ENCODE measurements at regions not wholly inside any gene's neighbourhood (a gene's known extent, or its start where the extent isn't known, plus 50 kb on each side); places are given as distances from the start of the nearest gene placed in this dataset.

DNA sequence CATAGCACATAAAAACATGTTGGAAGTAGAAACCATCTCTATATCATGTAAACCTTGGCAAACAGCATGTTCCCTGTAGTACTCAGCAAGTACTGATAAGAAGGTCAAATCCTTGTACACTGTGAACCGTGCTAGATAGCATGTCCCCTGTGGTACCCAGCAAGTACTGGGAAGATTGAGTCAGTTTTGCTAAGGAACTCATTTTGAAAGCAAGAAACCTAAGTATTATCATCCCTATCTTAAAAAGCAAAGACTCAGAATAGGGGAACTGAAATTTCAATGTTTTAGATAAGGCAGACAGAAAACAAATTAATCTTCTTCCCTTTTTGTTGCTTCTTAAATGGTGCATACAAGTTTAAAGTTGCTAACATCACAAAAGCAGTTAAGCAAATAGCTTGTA is 180.2 kb downstream of the RBM46 start:
- Histone ChIP-seq H3K27ac (no peak overlapping the region), H3K4me1 (no peaks in the 10 kb centered on the region), H3K4me3 (no peak overlapping the region), H3K9me3 (no peaks in the 10 kb centered on the region), H3K36me3 (no peaks in the 10 kb centered on the region), H3K27me3 (no peaks in the 10 kb centered on the region)
- WGBS, 2 donors (ENCODE audit: low coverage in 1 of 2), result 42 to 51% methylated on average over 1 of the region's 1 CpG
- no peak for DNase-seq
- TF ChIP-seq POLR2A (IDR thresholded peaks at IDR 0.05), result no peak
- intact Hi-C loops (cut with DNase I; ENCODE audit: low total_unique reads), result no loop called here
- in situ Hi-C loops (cut with MboI; ENCODE audit: low pct_ligation_motif_present in 1 of 4, low pct_unique_long_range_greater_than_20kb in 1 of 4, low sequenced_read_pairs in 3 of 4), result no loop called here

DNA sequence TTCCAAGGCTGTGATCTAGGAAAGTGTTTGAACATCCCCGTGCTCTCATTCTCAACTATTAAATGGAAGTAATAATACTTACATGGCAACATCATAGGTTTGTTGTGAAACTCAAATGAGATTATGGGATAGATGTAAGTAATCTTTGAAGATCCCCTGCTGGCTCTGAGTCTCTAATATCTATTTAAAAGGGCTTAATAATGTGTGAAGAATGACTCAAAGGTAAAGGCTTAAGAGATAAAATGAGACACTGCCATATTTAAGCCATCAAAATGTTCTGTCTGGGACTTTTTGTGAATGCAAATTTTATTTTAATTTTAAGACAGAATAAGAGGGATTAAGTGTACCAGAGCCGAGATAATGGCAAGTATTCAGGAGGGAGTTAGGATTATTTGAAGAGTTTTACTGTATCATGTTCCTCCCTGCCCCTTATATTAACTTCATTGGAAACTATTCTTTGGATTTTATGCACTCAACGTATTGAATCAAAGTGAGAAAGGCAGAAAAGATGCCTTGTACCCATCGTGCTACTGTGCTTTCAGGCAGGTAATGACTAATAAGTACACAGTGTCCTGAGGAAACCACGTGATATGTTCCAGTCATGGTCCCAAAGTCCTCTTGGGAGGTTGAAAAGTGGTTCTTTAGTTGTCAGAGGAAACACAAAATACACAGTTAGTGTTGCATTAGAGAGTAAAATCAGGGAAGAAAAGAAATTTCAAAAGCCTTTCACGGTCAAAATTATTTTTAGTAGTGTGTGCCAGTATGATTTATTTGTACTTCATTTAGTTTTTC is 192.4 kb downstream of the RBM46 start:
- no peaks in the 10 kb centered on the region for H3K27me3 ChIP-seq
- no peak for DNase-seq
- H3K27ac ChIP-seq, result no peak overlapping the region
- TF ChIP-seq EP300 (IDR thresholded peaks at IDR 0.05; ENCODE audit: low read depth) (no peak), POLR2A (IDR thresholded peaks at IDR 0.05) (no peak), POLR2AphosphoS5 (IDR thresholded peaks at IDR 0.05) (no peak), CTCF (IDR thresholded peaks at IDR 0.05) (no peak)
- H3K36me3 ChIP-seq, result no peaks in the 10 kb centered on the region
- H3K4me3 ChIP-seq, result no peak overlapping the region
- no peaks in the 10 kb centered on the region for H3K9me3 ChIP-seq
- 53 to 59% methylated on average over 6 of the region's 6 CpGs for WGBS, 2 donors (ENCODE audit: low coverage in 1 of 2)
- intact Hi-C loops (cut with DNase I; ENCODE audit: low total_unique reads), result no loop called here
- no peaks in the 10 kb centered on the region for H3K4me1 ChIP-seq
- in situ Hi-C loops (cut with MboI; ENCODE audit: low pct_ligation_motif_present in 1 of 4, low pct_unique_long_range_greater_than_20kb in 1 of 4, low sequenced_read_pairs in 3 of 4), result no loop called here

DNA sequence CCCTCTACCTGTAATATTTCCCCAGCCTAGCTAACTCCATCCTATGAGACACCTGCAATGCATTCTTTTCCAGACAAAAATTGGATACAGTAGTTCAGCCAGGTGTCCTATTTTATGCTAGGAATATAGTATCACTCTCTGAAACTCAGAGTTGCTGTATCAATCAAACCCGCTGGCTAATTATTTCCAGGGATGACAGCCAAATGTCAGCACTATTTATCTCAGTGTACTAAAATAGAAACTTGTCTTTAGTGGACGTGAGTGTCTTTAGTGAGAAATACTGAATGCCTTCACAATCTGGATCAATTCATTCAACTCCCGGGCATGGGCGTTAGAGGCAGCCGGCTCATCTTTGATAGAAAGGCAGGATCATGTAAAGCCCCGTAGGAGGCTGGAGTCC is 196.2 kb downstream of the RBM46 start:
- no peak overlapping the region for H3K4me3 ChIP-seq
- intact Hi-C loops (cut with DNase I; ENCODE audit: low total_unique reads), result no loop called here
- no peak overlapping the region for H3K27ac ChIP-seq
- H3K9me3 ChIP-seq, result no peaks in the 10 kb centered on the region
- no peak for DNase-seq
- H3K36me3 ChIP-seq, result no peaks in the 10 kb centered on the region
- no peaks in the 10 kb centered on the region for H3K4me1 ChIP-seq
- 73 to 79% methylated on average over 3 to 6 of the region's 6 CpGs for WGBS, 2 donors (ENCODE audit: low coverage in 1 of 2)
- in situ Hi-C loops (cut with MboI; ENCODE audit: low pct_ligation_motif_present in 1 of 4, low pct_unique_long_range_greater_than_20kb in 1 of 4, low sequenced_read_pairs in 3 of 4), result loop anchor here in 3 of 4 donors (25.0 kb wide), 1 partner anchor 385 kb away; no protein-coding TSS in a partner anchor
- H3K27me3 ChIP-seq, result no peaks in the 10 kb centered on the region
- TF ChIP-seq CTCF (IDR thresholded peaks at IDR 0.05), result no peak
- no peak for TF ChIP-seq EP300 (IDR thresholded peaks at IDR 0.05; ENCODE audit: low read depth)
- no peak for TF ChIP-seq POLR2A (IDR thresholded peaks at IDR 0.05)
- no peak for TF ChIP-seq POLR2AphosphoS5 (IDR thresholded peaks at IDR 0.05)

- no peak overlapping the region for H3K4me3 ChIP-seq
- no peaks in the 10 kb centered on the region for H3K36me3 ChIP-seq
- intact Hi-C loops (cut with DNase I; ENCODE audit: low total_unique reads) (no loop called here), in situ Hi-C loops (cut with MboI; ENCODE audit: low pct_ligation_motif_present in 1 of 4, low pct_unique_long_range_greater_than_20kb in 1 of 4, low sequenced_read_pairs in 3 of 4) (loop anchor here in 3 of 4 donors (25.0 kb wide), 1 partner anchor 380 kb away; no protein-coding TSS in a partner anchor)
- no peak overlapping the region for H3K27ac ChIP-seq
- H3K27me3 ChIP-seq, result no peaks in the 10 kb centered on the region
- DNase-seq, result peak; percentile 56
- TF ChIP-seq EP300 (IDR thresholded peaks at IDR 0.05; ENCODE audit: low read depth) (no peak), CTCF (IDR thresholded peaks at IDR 0.05) (peak; percentile 49 to 58 (median 54)), POLR2A (IDR thresholded peaks at IDR 0.05) (no peak), POLR2AphosphoS5 (IDR thresholded peaks at IDR 0.05) (no peak)
- 25 to 27% methylated on average over 6 to 10 of the region's 10 CpGs for WGBS, 2 donors (ENCODE audit: low coverage in 1 of 2)
- H3K9me3 ChIP-seq, result no peaks in the 10 kb centered on the region
- no peaks in the 10 kb centered on the region for H3K4me1 ChIP-seq
Observed at GRCh38 chr4:154982187-154983047, 201.3 kb downstream of the RBM46 start.
